B cell (primary cell): ENCODE measurements at regions not wholly inside any gene's neighbourhood (a gene's known extent, or its start where the extent isn't known, plus 50 kb on each side); places are given as distances from the start of the nearest gene placed in this dataset.

Source experiments
- ATAC-seq: fragments of 200-7000 bp; cut with Tn5 transposase; one replicate; pipeline ENCODE4 v1.10.0; 2021; ENCODE audit warnings: low read depth, mild to moderate bottlenecking, moderate number of reproducible peaks, moderate library complexity
- CTCF ChIA-PET: fragments of 350-600 bp; sonication (Branson Sonifier 250); formaldehyde crosslinking; loops from one replicate; lab custom pipeline; 2021; ENCODE audit warnings: antibody characterized with exemption, inconsistent platforms; lab: Charles Lee
- POLR2A ChIA-PET: fragments of 350-600 bp; sonication (Branson Sonifier 250); formaldehyde crosslinking; loops from one replicate; lab custom pipeline; 2021; ENCODE audit warnings: antibody characterized with exemption; lab: Charles Lee
- DNase-seq: peaks from one replicate; pipeline ENCODE4 v3.0.0; 2013
- H2AFZ ChIP-seq: 2 replicates; pipeline ENCODE4 v1.6.1; 2012; ENCODE audit warnings: mild to moderate bottlenecking, low read depth, low read length; ENCODE audit not compliant: insufficient read depth, poor library complexity, severe bottlenecking
- H3K27ac ChIP-seq, 2 donors: 1 replicate in 1 of 2; 2 replicates in 1 of 2; pipeline ENCODE4 v1.5.1; 2012 to 2013; ENCODE audit warnings: low read length in 2 of 2, mild to moderate bottlenecking in 2 of 2, moderate library complexity in 1 of 2
- H3K27me3 ChIP-seq, 4 experiments: fragments of 200-600 bp in 1 of 4; sonication (generic) in 1 of 4; replicated peaks in 1 of 4; 1 replicate in 2 of 4; 2 replicates in 2 of 4; pipeline versions ENCODE4 v1.6.1 to v1.7.0; 2013 to 2016; ENCODE audit warnings: low read length in 3 of 4, mild to moderate bottlenecking in 2 of 4, mixed read lengths in 1 of 4, moderate library complexity in 1 of 4; ENCODE audit not compliant: insufficient read depth in 4 of 4, control insufficient read depth in 3 of 4; ENCODE audit errors: control extremely low read depth in 1 of 4
- H3K36me3 ChIP-seq, 2 experiments: replicated peaks in 1 of 2; 1 replicate in 1 of 2; 2 replicates in 1 of 2; pipeline versions ENCODE4 v1.6.1 to v1.7.1; 2013; ENCODE audit warnings: low read length in 1 of 2; ENCODE audit not compliant: insufficient read depth in 2 of 2, control insufficient read depth in 1 of 2; ENCODE audit errors: control extremely low read depth in 1 of 2, extremely low read depth in 1 of 2
- H3K4me1 ChIP-seq, 2 donors: fragments of 200-600 bp in 1 of 2; sonication (generic) in 1 of 2; 1 replicate in 1 of 2; 2 replicates in 1 of 2; pipeline versions ENCODE4 v1.5.1 to v1.6.1; 2013 to 2017; ENCODE audit warnings: low read length in 2 of 2; ENCODE audit not compliant: control insufficient read depth in 2 of 2, insufficient read depth in 2 of 2
- H3K4me2 ChIP-seq: replicated peaks from 2 replicates; pipeline ENCODE3; 2012; ENCODE audit warnings: mild to moderate bottlenecking, low read depth, low read length; ENCODE audit not compliant: poor library complexity, severe bottlenecking
- H3K4me3 ChIP-seq, 5 experiments: fragments of 200-600 bp in 1 of 5; sonication (generic) in 1 of 5; 1 replicate in 3 of 5; 2 replicates in 2 of 5; pipeline versions ENCODE4 v1.5.1 to v1.7.0; 2011 to 2016; ENCODE audit warnings: low read length in 4 of 5, mild to moderate bottlenecking in 4 of 5, low read depth in 2 of 5, control low read depth in 1 of 5, moderate library complexity in 1 of 5; ENCODE audit not compliant: insufficient read depth in 1 of 5; ENCODE audit errors: control extremely low read depth in 1 of 5, extremely low read depth in 1 of 5
- H3K79me2 ChIP-seq: fragments of 200-600 bp; sonication (generic); one replicate; pipeline ENCODE4 v1.6.0; 2016; ENCODE audit warnings: low read length; ENCODE audit not compliant: control insufficient read depth, insufficient read depth
- H3K9ac ChIP-seq: fragments of 200-600 bp; sonication (generic); 2 replicates; pipeline ENCODE4 v1.6.1; 2017; ENCODE audit warnings: mild to moderate bottlenecking, low read length, moderate library complexity
- H3K9me3 ChIP-seq, 3 donors: one replicate each; pipeline versions ENCODE4 v1.6.1 to v1.7.1; 2013; ENCODE audit warnings: low read length in 2 of 3; ENCODE audit not compliant: control insufficient read depth in 2 of 3, insufficient read depth in 1 of 3; ENCODE audit errors: control extremely low read depth in 1 of 3
- H4K20me1 ChIP-seq: 2 replicates; pipeline ENCODE4 v1.6.0; 2012; ENCODE audit warnings: mild to moderate bottlenecking, low read length; ENCODE audit not compliant: insufficient read depth, control insufficient read depth, poor library complexity, severe bottlenecking
- H3K27ac Mint-ChIP-seq: one replicate; pipeline ENCODE4 v1.8.0; 2021; ENCODE audit warnings: mixed read lengths
- H3K27me3 Mint-ChIP-seq: one replicate; pipeline ENCODE4 v1.8.0; 2021; ENCODE audit warnings: mixed read lengths
- H3K4me1 Mint-ChIP-seq: one replicate; pipeline ENCODE4 v1.8.0; 2021; ENCODE audit warnings: mixed read lengths
- H3K4me3 Mint-ChIP-seq: one replicate; pipeline ENCODE4 v1.8.0; 2021; ENCODE audit warnings: mixed read lengths
- H3K9me3 Mint-ChIP-seq: one replicate; pipeline ENCODE4 v1.8.0; 2022; ENCODE audit warnings: mixed read lengths; ENCODE audit not compliant: insufficient read depth
- CTCF ChIP-seq: fragments of 200-600 bp; IDR thresholded peaks from one replicate; pipeline ENCODE4 v1.8.0; 2022; ENCODE audit warnings: antibody characterized with exemption, mild to moderate bottlenecking
- EZH2 ChIP-seq: IDR thresholded peaks from 2 replicates; pipeline ENCODE4 v1.6.1; 2012; ENCODE audit warnings: borderline replicate concordance, low read depth, mild to moderate bottlenecking, moderate library complexity, low read length; ENCODE audit not compliant: insufficient read depth, poor library complexity, severe bottlenecking
- WGBS: methylation state at CpG from one replicate; pipeline ENCODE4 v1.1.5; 2013; ENCODE audit warnings: missing lambda C conversion rate; ENCODE audit not compliant: insufficient coverage; 5-methylcytosine and 5-hydroxymethylcytosine counted together
- intact Hi-C: fragments of 100-400 bp; cut with micrococcal nuclease; formaldehyde crosslinking; loops from one replicate; pipeline ENCODE4 v1.10.0; 2022

- no CpG with 5 or more reads among the region's 1 CpG for WGBS
- Mint-ChIP-seq H3K4me1 (no peaks in the 10 kb centered on the region), H3K27ac (no peak overlapping the region), H3K4me3 (no peak overlapping the region), H3K9me3 (peaks cover 2% of the 10 kb centered on the region), H3K27me3 (no peaks in the 10 kb centered on the region)
- no peaks in the 10 kb centered on the region for H3K4me1 ChIP-seq
- H2AFZ ChIP-seq = no peak overlapping the region
- H3K36me3 ChIP-seq = no peaks in the 10 kb centered on the region
- H3K79me2 ChIP-seq = no peaks in the 10 kb centered on the region
- intact Hi-C loops = no loop called here
- TF ChIP-seq CTCF (no peak), EZH2 (no peak)
- no peaks in the 10 kb centered on the region for H3K9me3 ChIP-seq
- ChIA-PET CTCF (no interaction called here), POLR2A (no interaction called here)
- no peak overlapping the region for H3K9ac ChIP-seq
- ATAC-seq (no peak), DNase-seq (no peak)
- H3K27me3 ChIP-seq = no peaks in the 10 kb centered on the region
- no peak overlapping the region for H3K4me2 ChIP-seq
- H3K4me3 ChIP-seq = no peak overlapping the region
- no peak overlapping the region for H3K27ac ChIP-seq
- no peaks in the 10 kb centered on the region for H4K20me1 ChIP-seq
Measured at GRCh38 chr12:71283883-71284282, 126.1 kb upstream of the TSPAN8 start.

- H3K9ac ChIP-seq = no peak overlapping the region
- no peaks in the 10 kb centered on the region for H3K36me3 ChIP-seq
- H3K27ac ChIP-seq = no peak overlapping the region
- POLR2A ChIA-PET = no interaction called here
- H2AFZ ChIP-seq = no peak overlapping the region
- CTCF ChIA-PET = no interaction called here
- H3K4me3 ChIP-seq = no peak overlapping the region
- Mint-ChIP-seq H3K27ac (no peak overlapping the region), H3K27me3 (no peaks in the 10 kb centered on the region), H3K9me3 (peaks cover 2% of the 10 kb centered on the region), H3K4me3 (no peak overlapping the region), H3K4me1 (no peaks in the 10 kb centered on the region)
- H3K27me3 ChIP-seq = no peaks in the 10 kb centered on the region
- ATAC-seq (no peak), DNase-seq (no peak)
- no peaks in the 10 kb centered on the region for H3K4me1 ChIP-seq
- no peaks in the 10 kb centered on the region for H4K20me1 ChIP-seq
- WGBS = no CpG with 5 or more reads among the region's 5 CpGs
- no peaks in the 10 kb centered on the region for H3K9me3 ChIP-seq
- intact Hi-C loops = no loop called here
- no peak overlapping the region for H3K4me2 ChIP-seq
- TF ChIP-seq EZH2 = no peak
- no peak for TF ChIP-seq CTCF
- no peaks in the 10 kb centered on the region for H3K79me2 ChIP-seq
Measured at GRCh38 chr12:71282925-71283324, 125.1 kb upstream of the TSPAN8 start.
